Fibroblast of skin of left biceps (primary cell): ENCODE measurements at regions not wholly inside any gene's neighbourhood (a gene's known extent, or its start where the extent isn't known, plus 50 kb on each side); places are given as distances from the start of the nearest gene placed in this dataset.

Experiments
- DNase-seq, 2 experiments: peaks; one replicate each; pipeline ENCODE4 v3.0.0-alpha.2; 2013; ENCODE audit warnings: low read depth in 2 of 2

GRCh38 chr11:130614591-130614990 is 166.1 kb downstream of the ADAMTS15 start:
- no peak for DNase-seq

GRCh38 chr11:130615561-130615960 is 167.1 kb downstream of the ADAMTS15 start:
- DNase-seq, result no peak

- DNase-seq, result no peak
Observed at GRCh38 chr11:130616573-130616972, 168.1 kb downstream of the ADAMTS15 start.

GRCh38 chr11:130617001-130617400 is 168.6 kb downstream of the ADAMTS15 start:
- no peak for DNase-seq

- no peak for DNase-seq
Observed at GRCh38 chr11:130620548-130620947, 172.1 kb downstream of the ADAMTS15 start.

GRCh38 chr11:130622141-130622542 is 173.7 kb downstream of the ADAMTS15 start:
- no peak for DNase-seq

- DNase-seq, result no peak
Observed at GRCh38 chr11:130623670-130624668, 175.5 kb downstream of the ADAMTS15 start.

- no peak for DNase-seq
Observed at GRCh38 chr11:130624971-130625544, 176.6 kb downstream of the ADAMTS15 start.

GRCh38 chr11:130625578-130626306 is 177.3 kb downstream of the ADAMTS15 start:
- DNase-seq, result no peak

- DNase-seq, result no peak
Observed at GRCh38 chr11:130629039-130629438, 180.6 kb downstream of the ADAMTS15 start.

GRCh38 chr11:130631119-130631518 is 182.7 kb downstream of the ADAMTS15 start:
- DNase-seq, result peak; percentile 67 to 68

GRCh38 chr11:130633466-130633865 is 185.0 kb downstream of the ADAMTS15 start:
- no peak for DNase-seq

- no peak for DNase-seq
Observed at GRCh38 chr11:130634186-130634585, 185.7 kb downstream of the ADAMTS15 start.

- DNase-seq, result no peak
Observed at GRCh38 chr11:130634961-130635473, 186.6 kb downstream of the ADAMTS15 start.

GRCh38 chr11:130635937-130636630 is 187.6 kb downstream of the ADAMTS15 start:
- DNase-seq, result no peak

- no peak for DNase-seq
Observed at GRCh38 chr11:130636722-130637464, 188.4 kb downstream of the ADAMTS15 start.

- no peak for DNase-seq
Observed at GRCh38 chr11:130637566-130637965, 189.1 kb downstream of the ADAMTS15 start.

- DNase-seq, result no peak
Observed at GRCh38 chr11:130638033-130638432, 189.6 kb downstream of the ADAMTS15 start.

- no peak for DNase-seq
Observed at GRCh38 chr11:130638624-130639023, 190.2 kb downstream of the ADAMTS15 start.

- no peak for DNase-seq
Observed at GRCh38 chr11:130639369-130639768, 190.9 kb downstream of the ADAMTS15 start.

- no peak for DNase-seq
Observed at GRCh38 chr11:130640526-130640925, 192.1 kb downstream of the ADAMTS15 start.
